Stimulated activated CD4-positive, alpha-beta T cell treated with anti-CD3 and anti-CD28 coated beads, Interleukin-2, amount 100 ng/mL, for 24 hours (primary cell): ENCODE measurements at regions not wholly inside any gene's neighbourhood (a gene's known extent, or its start where the extent isn't known, plus 50 kb on each side); places are given as distances from the start of the nearest gene placed in this dataset.
"Not testable (repeated sequence)": the region's sequence is repeated elsewhere in the genome, so short reads cannot be mapped to it uniquely, and the experiment has no call there.

Experiments
- DNase-seq, 2 donors: peaks; one replicate each; pipeline ENCODE4 v3.0.0-alpha.2; 2020

DNA sequence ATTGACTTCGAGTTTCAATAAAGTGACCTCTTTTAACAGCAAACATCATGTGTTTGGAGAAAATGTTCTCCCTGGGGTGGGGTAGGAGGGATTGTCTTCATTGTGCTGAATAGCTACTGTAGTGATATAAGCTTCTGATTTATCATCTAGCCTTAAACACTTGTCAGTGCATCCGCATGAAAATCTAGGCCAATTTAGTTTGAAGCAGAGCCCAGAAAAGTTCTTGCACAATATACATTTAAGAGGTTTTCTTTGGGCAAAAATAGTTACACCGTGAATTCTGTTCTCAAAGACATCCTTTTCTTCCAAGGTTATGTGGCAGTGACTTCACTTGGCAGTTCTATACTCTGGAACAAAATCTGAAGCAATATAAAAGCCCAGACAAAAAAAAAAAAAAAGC lies 136.0 kb upstream of the IFNG-AS1 start:
- no peak for DNase-seq

DNA sequence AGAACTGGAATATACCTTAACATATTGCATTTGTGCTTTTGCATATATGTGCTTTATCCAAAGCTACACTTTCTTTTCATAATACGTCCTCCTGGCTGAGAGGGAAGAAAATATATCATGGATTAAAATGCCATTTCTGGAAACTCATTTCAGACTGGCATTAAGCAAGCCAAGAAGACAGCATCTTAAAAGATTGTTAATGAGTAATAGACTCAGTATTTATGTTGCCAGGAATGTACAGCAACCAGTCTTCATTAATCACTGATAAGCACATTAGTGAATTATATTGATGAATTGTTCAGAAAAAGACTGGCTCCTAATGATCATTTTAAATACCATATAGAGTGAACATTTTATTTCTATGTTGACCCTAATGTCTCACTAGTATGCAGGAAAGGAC lies 134.9 kb upstream of the IFNG-AS1 start:
- no peak for DNase-seq

DNA sequence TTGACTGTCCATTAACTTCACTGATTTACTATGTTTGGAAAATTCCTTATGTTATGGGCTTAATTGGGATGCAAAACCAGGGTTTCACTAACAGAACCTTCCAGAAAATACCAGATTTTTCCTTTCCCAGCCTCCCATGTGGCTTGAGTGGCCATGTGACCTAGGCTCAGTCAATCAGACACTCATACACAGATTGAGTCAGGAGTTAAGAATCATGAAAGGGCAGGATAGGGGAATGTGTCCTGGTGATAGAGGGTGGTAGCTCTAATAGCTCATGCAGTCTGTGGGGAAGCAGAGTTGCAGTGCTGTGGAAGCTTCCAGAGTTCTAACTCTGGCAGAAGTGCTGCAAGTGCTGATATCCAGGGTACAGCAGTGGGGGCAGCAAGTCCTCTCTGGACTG lies 134.1 kb upstream of the IFNG-AS1 start:
- DNase-seq = no peak

DNA sequence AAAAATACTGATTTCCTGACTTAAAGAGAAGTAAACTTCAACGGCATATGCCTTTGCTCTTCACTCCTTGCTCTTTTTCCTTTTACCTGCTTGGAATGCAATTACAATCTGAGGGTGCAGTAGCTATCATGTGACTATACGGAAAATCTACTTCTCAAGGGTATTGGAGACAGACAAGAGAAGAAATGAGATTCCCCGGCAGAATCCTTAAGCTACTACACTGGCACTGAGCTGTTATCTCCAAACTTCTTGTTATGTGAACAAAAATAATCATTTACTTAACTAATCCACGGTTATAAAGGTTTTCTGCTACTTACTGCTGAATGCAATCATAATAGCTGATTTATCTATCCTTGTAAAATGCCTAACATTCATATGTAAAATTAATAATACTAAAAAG lies 118.0 kb upstream of the IFNG-AS1 start:
- DNase-seq = no peak

DNA sequence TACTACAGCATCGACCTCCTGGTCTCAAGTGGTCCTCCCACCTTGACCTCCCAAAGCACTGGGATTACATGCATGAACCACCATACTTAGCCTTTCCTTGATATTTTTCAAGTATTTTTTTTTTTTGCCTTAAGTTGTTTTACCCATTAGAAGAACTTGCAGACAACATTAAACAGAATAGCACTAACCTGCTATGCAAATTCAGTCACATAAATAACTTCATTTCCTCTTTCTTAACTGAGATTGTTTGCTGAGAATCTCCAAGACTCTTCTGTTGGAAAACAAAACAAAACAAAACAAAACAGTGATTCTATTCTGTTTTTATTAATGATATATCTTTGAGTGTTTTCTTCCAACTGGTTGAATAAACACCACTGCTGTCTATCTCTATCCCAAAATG lies 115.9 kb upstream of the IFNG-AS1 start:
- no peak for DNase-seq

DNA sequence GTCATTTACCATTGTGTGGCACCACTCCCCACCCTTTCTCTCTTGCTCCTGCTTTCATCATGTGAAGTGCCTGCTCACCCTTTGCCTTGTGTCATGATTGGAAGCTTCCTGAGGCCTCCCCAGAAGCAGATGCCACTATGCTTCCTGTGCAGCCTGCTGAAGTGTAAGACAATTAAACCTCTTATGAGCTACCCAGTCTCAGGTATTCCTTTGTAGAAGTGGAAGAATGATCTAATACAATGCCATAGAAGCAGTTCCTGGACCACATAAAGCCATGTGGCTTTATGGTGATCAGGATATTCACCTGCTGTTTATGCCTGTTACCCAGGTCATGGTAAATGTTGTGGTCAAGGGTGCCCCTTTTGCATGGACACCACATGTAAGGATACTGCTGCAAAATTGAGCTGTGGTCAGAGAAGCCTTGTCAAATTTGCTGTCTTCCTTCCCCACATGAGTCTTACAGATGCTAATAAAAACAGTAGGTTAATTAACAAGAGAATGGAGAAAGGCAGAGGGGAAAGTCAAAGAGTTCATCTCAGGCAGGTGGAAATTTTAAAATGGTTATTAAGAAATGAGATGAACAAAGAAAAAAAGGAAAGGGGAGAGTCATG lies 112.8 kb upstream of the IFNG-AS1 start:
- no peak for DNase-seq

DNA sequence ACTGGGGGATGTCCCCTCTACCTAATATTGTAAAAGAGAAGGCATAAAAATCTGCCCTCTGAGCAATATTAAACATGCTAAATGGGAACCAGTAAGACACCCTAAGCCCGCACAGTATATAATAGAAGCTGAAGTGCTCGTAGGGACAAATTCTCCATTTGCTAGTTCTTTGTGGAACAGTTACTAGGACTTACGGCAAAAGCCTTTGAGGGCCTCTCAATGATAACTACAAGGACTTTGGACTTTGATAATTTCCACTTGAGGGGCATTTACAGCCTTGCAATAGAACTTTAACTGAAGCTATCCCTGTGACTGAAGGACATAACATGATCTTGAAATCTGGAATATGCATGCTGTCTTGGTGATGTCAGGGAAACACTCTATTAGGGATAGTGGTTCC lies 111.5 kb upstream of the IFNG-AS1 start:
- no peak for DNase-seq

DNA sequence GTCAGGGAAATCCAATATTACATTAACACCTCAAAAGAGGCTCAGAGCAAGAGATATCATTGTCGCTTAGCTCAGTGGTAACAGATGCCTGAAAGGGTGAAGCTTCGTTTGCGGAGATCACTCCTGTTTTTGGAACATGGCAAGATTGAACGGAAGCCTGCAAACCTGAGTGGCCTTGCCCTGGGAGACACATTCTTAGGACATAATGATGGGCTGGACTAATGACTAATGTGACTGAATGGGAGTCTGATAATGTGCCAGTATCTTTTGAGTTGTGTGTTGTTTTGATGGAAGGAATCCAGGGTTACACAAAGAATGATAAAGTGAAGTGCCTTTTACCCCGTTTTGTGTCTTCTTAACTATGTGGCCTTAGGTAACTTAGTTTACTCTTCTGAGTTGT lies 109.3 kb upstream of the IFNG-AS1 start:
- DNase-seq = no peak

DNA sequence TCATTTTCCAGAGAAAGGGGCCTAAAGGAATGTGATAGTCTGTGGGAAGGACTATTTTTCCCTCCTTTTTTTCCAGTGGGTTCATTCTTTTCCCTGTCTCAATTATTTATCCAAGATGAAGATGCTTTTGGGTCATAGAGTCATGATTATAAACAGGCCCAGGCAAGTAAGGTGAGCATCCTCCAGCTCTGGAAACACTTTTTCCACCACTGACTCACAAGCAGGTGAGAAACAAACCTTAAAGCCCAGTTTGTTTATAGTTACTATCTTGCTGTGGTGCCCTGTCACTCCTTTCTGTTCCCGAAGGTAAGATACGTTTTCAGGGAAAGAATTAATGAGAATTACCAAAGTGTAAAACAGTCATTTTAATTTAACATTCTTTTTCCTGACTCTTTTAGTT lies 107.7 kb upstream of the IFNG-AS1 start:
- DNase-seq = no peak

DNA sequence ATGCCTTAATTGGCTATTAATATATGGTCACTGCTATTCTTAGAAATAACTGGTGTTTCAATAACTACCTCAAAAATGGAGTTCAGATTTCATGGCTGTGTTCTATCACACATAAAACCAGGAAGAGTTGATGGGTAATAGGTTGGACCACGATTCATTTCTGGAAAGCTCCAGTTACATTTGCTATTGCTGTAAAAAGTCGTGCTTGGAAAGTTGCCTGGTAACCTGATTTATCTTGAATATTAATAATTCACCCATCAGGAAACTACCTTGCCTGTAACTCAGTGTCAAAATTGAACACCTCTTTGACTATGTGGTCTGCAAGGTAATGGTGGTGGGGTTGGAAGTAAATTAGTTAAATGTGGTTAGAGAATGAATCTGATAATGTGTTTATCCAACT lies 104.7 kb upstream of the IFNG-AS1 start:
- no peak for DNase-seq

DNA sequence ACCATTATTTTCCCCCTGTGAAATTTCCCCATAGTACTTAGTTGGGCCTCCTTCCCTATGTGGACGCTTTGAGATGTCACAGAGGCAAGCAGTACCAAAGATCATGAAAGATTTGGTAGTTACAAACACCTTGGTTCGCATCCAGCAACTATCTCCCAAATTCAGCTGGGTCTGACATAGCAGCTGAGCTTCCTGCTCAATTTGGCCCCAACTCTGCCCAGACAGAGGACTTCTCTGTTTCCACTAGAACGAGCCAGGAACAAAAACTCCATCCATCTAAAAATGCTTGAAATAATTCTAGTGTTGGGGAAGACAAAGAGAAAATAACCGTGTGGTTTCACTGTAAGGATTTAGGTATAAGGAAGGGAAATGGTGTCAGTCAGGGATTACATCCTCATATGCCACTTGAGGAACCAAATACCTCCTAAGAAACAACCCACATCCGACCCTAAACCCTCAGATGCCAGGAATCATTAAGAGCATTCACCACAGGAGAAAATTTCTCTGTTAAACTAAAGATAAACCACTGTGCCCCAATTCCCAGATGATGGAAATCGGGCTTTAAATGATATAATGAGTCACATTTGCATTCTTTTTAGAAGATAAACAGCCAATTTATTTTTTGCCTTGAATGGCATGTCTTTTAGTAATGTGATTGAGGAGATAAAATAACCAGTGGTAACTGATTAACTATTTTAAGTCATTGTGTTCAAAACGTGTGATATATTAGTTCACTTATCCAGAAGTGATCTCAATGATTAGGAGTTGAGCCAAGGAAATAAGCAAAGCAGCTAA lies 103.7 kb upstream of the IFNG-AS1 start:
- DNase-seq = no peak

DNA sequence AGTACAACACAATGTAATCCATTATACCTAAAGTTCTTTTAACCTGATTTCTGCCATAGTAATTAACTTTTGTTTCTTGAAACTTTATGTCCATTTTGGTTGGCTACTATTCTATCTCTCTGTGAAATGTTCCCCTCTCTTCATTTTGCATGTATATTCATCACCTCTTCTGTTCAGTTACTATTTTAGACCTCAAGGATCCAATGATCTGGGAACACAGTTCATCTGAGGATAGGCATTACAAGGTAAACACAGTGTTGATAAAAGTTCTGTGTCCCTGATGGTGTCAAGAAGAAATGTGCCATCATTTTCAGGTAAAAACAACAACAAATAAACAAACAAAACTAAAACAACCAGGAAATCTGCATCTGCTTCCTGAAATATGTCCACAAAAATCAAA lies 102.2 kb upstream of the IFNG-AS1 start:
- DNase-seq = no peak

DNA sequence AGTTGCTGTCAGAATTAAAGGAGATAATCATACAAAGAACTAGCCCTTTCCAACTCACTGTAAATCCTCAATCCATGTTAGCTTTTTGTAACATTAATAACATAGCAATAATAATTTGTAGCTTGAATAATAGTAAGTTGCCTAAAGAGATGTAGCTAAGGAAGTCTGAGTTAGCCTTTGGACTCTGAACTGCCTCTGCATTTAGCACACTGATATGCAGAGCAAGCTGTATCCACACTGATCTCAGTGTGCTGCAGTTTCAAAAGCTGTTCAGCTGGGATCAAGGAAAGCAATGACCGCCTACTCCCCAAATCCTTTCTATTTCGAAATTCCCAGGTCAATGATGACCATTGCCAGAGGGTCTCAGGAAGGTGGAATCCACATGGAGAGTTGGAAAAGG lies 99.3 kb upstream of the IFNG-AS1 start:
- DNase-seq = no peak

DNA sequence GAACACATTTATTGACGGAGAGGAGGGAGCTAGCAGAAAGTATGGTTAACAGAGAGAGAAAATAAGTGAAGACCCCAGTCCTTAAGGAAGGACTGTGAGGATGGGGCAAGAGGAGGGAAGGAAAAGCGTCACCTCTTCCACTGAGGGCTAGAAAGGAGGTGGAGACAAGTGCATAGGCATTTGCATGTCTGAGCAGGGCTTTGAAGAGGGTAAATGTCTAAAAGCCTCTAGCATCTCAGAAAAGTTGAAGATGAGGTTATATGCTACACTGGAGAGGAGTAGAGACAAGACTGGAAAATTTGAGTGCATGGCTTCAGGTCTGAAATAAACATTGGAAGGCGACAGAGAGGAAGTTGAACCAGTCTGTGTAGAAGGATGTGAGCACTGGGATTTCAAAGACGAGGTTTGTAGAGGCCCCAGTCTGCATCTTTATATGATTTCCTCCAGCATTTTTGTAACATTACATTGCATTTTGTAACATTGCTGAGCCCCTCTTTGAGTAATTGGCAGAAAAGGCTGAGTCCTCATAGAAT lies 98.5 kb upstream of the IFNG-AS1 start:
- no peak for DNase-seq

DNA sequence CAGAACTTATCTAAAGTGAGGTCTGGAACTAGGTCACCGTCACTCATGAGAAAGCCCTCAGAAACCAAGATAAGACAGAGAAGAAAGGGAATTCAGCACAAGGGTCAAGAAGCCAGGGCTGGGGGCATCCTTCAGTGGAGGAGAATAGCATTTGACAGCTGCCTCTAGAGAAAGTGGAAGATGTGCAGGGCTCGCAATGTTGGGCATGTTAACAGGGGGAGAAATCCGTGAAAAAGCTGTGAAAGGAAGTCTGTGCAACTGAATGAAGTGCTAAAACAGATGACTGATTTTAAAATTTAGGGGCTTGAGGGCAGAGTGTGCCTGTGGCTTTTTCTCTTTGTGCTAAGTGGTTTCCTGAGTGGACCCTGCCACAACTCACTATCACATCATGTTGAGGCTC lies 97.7 kb upstream of the IFNG-AS1 start:
- DNase-seq = no peak

DNA sequence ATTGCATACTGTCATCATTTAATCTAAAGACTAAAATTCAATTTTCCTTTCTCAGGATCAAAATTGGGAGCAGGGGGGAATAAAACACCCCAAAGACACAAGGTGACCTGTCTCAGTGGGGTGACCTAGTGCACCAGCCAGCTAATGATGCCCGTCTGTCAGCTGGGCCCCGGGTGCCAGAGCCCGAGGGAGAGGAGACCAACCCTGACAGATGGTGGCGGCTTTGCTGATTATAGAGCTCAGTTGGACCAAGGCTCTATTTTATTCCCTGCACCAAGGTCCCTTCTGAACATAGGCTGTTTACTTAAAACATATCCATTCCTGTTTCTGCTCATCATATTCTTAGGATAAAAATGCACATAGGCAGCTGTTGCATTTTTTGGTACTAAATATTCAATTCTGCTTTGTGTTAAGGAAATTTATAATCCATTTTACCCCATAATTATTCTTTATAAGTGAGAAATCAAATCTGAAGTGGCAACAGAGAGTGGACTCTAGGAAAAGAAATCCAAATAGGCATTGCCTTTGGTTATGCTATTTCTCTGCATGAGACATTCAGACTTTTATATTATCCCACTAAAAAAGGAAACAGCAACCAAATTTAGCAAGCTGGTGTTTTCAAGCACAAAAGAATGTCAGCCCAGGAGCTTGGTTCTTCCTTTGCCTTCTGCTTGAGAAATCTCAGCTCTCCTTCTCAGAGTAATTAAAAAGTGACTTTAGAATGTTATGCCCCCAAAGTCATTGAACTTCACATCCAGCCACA lies 96.8 kb upstream of the IFNG-AS1 start:
- DNase-seq = no peak

DNA sequence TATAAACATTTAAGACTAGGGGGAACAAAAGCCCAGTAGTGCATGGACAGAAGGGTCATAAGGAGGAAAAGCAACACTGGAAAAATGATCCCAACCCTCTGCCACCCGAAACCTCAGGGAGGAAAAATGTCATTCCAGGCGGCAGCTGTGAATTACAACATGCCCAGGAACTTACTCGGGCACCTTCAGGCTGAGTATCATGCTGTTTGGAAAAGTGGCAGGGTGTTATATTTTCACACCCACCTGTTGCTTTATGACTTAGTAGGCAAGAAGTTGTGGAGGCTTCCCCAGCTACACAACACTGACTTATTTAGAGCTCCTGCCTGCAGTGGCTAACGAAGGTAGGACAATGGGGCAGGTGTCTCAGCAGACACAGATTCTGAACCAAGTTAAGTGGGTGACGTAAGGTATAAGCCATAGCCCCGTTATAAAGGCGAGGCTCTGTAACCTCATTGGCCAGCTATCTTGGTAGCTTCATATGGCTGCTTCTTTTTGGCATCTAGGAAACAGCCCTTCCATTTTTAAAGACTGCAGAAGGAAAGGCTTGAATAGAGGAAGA lies 96.1 kb upstream of the IFNG-AS1 start:
- DNase-seq = no peak

DNA sequence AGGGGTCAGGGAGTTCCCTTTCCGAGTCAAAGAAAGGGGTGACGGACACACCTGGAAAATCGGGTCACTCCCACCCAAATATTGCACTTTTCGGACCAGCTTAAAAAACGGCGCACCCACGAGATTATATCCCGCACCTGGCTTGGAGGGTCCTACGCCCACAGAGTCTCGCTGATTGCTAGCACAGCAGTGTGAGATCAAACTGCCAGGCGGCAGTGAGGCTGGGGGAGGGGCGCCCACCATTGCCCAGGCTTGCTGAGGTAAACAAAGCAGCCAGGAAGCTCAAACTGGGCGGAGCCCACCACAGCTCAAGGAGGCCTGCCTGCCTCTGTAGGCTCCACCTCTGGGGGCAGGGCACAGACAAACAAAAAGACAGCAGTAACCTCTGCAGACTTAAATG lies 88.8 kb upstream of the IFNG-AS1 start:
- not testable (repeated sequence) for DNase-seq

DNA sequence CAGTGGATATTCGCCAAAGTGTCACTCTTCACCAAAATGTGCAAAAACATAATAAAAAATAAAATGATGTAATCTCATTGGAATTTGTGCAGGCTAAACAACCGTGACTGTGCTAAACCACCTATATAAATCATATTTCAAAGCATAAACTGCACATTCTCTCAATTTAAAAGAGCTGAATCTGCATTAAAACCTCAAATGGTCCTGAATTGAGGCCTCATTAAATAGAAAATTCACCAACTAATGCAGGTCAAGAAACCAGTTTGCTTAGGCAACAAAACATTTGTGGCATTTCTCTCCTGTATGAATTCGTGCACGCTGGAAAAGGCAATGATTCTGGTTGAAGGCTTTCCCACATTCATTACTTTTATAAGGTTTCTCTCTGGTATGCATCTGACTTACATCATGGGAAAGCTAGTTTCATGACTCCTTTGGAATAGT lies 80.1 kb upstream of the IFNG-AS1 start:
- DNase-seq = no peak

DNA sequence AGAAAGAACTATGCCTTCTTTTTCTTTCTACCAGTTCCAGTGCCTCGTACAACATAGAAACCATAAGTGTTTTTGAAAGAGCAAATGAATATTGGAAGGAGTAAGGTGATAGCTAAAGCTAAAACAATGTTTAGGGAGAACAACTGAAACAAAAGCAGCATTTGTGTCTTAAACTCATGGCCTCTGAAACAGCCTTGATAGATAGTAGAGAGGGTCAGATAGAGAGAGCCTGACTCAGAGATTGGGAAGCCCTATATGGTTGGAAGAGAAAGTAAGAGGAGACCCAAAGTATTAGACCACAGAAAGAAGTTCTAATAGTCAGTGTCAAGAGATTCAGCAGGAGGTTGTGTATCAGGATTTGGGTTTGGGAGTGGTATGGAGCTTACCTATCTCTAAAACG lies 79.6 kb upstream of the IFNG-AS1 start:
- no peak for DNase-seq

DNA sequence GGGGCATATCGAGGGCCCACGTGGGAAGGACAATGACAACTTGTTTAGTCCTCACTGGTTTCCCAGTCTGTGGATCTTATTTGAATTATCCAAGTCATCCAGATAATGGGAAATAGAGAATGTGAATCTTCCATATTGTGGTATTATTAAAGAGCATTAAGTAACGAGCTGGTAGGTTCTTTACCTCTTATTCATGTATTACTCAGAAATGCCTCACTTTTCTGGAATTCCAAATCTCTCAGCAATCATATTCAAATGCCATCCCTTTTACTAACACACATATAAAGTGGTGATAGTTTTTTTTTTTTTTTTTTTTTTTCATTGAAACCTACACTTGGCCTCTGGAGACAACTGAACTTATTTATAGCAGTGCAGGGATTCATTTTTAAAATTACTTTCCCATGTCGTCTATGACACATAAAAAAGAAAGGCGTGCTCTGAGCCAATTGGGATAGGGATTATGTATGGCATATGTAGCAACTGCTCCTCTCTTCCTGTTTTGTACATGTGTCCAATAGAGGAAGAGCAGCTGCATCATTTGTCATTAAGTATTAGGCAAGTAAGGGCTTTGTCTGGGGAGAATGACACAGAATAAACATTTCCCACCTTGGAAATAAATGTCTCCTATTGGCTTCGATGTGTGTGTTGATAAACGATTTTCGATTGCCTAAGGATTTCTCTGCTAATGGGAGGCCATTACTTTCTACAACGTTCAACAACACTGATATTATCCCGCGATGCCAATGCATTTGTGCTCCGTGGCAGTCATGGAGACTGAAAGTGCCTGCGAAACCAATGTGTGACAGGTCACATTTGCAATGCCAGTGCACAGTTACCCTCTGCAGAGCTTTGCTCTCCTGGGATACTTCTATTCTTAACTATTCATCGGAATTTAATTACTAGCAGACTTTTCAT lies 78.6 kb upstream of the IFNG-AS1 start:
- no peak for DNase-seq

DNA sequence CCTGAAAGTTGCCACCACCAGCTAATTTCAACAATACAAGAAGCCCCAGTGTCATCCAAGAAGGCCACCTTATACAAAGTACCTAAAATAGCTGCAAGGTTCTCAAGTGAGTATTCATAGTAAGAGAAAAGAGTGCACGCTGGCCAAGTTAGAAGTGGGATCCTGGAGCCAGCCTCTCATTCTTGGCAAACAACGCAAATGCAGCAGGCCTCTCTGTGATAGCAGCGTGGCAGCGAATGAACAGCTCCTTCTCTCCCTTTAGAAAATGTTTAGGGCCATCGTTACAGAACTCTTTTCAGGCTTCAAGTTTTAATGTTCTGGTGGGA lies 78.0 kb upstream of the IFNG-AS1 start:
- DNase-seq = no peak

DNA sequence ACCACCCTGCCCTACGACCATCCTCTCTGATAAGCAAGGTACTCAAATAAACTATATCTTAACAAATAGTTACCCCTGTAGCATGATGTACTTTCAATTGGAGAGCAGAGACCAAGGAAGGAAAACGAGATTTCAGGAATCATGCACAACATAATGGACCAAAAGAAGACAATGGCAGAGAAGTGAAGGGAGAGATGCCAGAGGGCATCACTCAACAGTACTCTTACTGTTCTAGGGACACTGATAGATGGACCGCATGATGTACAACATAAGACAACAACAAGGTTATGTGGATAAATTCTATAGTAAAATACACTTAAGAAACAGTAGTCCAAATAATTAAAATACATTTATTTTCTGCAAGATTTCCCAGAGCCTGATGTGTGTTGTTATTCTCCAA lies 77.5 kb upstream of the IFNG-AS1 start:
- DNase-seq = no peak
